B cell (primary cell): ENCODE measurements at regions not wholly inside any gene's neighbourhood (a gene's known extent, or its start where the extent isn't known, plus 50 kb on each side); places are given as distances from the start of the nearest gene placed in this dataset.

Experiments used
- ATAC-seq: fragments of 200-7000 bp; cut with Tn5 transposase; one replicate; pipeline ENCODE4 v1.10.0; 2021; ENCODE audit warnings: low read depth, mild to moderate bottlenecking, moderate number of reproducible peaks, moderate library complexity
- CTCF ChIA-PET: fragments of 350-600 bp; sonication (Branson Sonifier 250); formaldehyde crosslinking; loops from one replicate; lab custom pipeline; 2021; ENCODE audit warnings: antibody characterized with exemption, inconsistent platforms; lab: Charles Lee
- POLR2A ChIA-PET: fragments of 350-600 bp; sonication (Branson Sonifier 250); formaldehyde crosslinking; loops from one replicate; lab custom pipeline; 2021; ENCODE audit warnings: antibody characterized with exemption; lab: Charles Lee
- DNase-seq: peaks from one replicate; pipeline ENCODE4 v3.0.0; 2013
- H2AFZ ChIP-seq: 2 replicates; pipeline ENCODE4 v1.6.1; 2012; ENCODE audit warnings: mild to moderate bottlenecking, low read depth, low read length; ENCODE audit not compliant: insufficient read depth, poor library complexity, severe bottlenecking
- H3K27ac ChIP-seq, 2 donors: 1 replicate in 1 of 2; 2 replicates in 1 of 2; pipeline ENCODE4 v1.5.1; 2012 to 2013; ENCODE audit warnings: low read length in 2 of 2, mild to moderate bottlenecking in 2 of 2, moderate library complexity in 1 of 2
- H3K27me3 ChIP-seq, 4 experiments: fragments of 200-600 bp in 1 of 4; sonication (generic) in 1 of 4; replicated peaks in 1 of 4; 1 replicate in 2 of 4; 2 replicates in 2 of 4; pipeline versions ENCODE4 v1.6.1 to v1.7.0; 2013 to 2016; ENCODE audit warnings: low read length in 3 of 4, mild to moderate bottlenecking in 2 of 4, mixed read lengths in 1 of 4, moderate library complexity in 1 of 4; ENCODE audit not compliant: insufficient read depth in 4 of 4, control insufficient read depth in 3 of 4; ENCODE audit errors: control extremely low read depth in 1 of 4
- H3K36me3 ChIP-seq, 2 experiments: replicated peaks in 1 of 2; 1 replicate in 1 of 2; 2 replicates in 1 of 2; pipeline versions ENCODE4 v1.6.1 to v1.7.1; 2013; ENCODE audit warnings: low read length in 1 of 2; ENCODE audit not compliant: insufficient read depth in 2 of 2, control insufficient read depth in 1 of 2; ENCODE audit errors: control extremely low read depth in 1 of 2, extremely low read depth in 1 of 2
- H3K4me1 ChIP-seq, 2 donors: fragments of 200-600 bp in 1 of 2; sonication (generic) in 1 of 2; 1 replicate in 1 of 2; 2 replicates in 1 of 2; pipeline versions ENCODE4 v1.5.1 to v1.6.1; 2013 to 2017; ENCODE audit warnings: low read length in 2 of 2; ENCODE audit not compliant: control insufficient read depth in 2 of 2, insufficient read depth in 2 of 2
- H3K4me2 ChIP-seq: replicated peaks from 2 replicates; pipeline ENCODE3; 2012; ENCODE audit warnings: mild to moderate bottlenecking, low read depth, low read length; ENCODE audit not compliant: poor library complexity, severe bottlenecking
- H3K4me3 ChIP-seq, 5 experiments: fragments of 200-600 bp in 1 of 5; sonication (generic) in 1 of 5; 1 replicate in 3 of 5; 2 replicates in 2 of 5; pipeline versions ENCODE4 v1.5.1 to v1.7.0; 2011 to 2016; ENCODE audit warnings: low read length in 4 of 5, mild to moderate bottlenecking in 4 of 5, low read depth in 2 of 5, control low read depth in 1 of 5, moderate library complexity in 1 of 5; ENCODE audit not compliant: insufficient read depth in 1 of 5; ENCODE audit errors: control extremely low read depth in 1 of 5, extremely low read depth in 1 of 5
- H3K79me2 ChIP-seq: fragments of 200-600 bp; sonication (generic); one replicate; pipeline ENCODE4 v1.6.0; 2016; ENCODE audit warnings: low read length; ENCODE audit not compliant: control insufficient read depth, insufficient read depth
- H3K9ac ChIP-seq: fragments of 200-600 bp; sonication (generic); 2 replicates; pipeline ENCODE4 v1.6.1; 2017; ENCODE audit warnings: mild to moderate bottlenecking, low read length, moderate library complexity
- H3K9me3 ChIP-seq, 3 donors: one replicate each; pipeline versions ENCODE4 v1.6.1 to v1.7.1; 2013; ENCODE audit warnings: low read length in 2 of 3; ENCODE audit not compliant: control insufficient read depth in 2 of 3, insufficient read depth in 1 of 3; ENCODE audit errors: control extremely low read depth in 1 of 3
- H4K20me1 ChIP-seq: 2 replicates; pipeline ENCODE4 v1.6.0; 2012; ENCODE audit warnings: mild to moderate bottlenecking, low read length; ENCODE audit not compliant: insufficient read depth, control insufficient read depth, poor library complexity, severe bottlenecking
- H3K27ac Mint-ChIP-seq: one replicate; pipeline ENCODE4 v1.8.0; 2021; ENCODE audit warnings: mixed read lengths
- H3K27me3 Mint-ChIP-seq: one replicate; pipeline ENCODE4 v1.8.0; 2021; ENCODE audit warnings: mixed read lengths
- H3K4me1 Mint-ChIP-seq: one replicate; pipeline ENCODE4 v1.8.0; 2021; ENCODE audit warnings: mixed read lengths
- H3K4me3 Mint-ChIP-seq: one replicate; pipeline ENCODE4 v1.8.0; 2021; ENCODE audit warnings: mixed read lengths
- H3K9me3 Mint-ChIP-seq: one replicate; pipeline ENCODE4 v1.8.0; 2022; ENCODE audit warnings: mixed read lengths; ENCODE audit not compliant: insufficient read depth
- CTCF ChIP-seq: fragments of 200-600 bp; IDR thresholded peaks from one replicate; pipeline ENCODE4 v1.8.0; 2022; ENCODE audit warnings: antibody characterized with exemption, mild to moderate bottlenecking
- EZH2 ChIP-seq: IDR thresholded peaks from 2 replicates; pipeline ENCODE4 v1.6.1; 2012; ENCODE audit warnings: borderline replicate concordance, low read depth, mild to moderate bottlenecking, moderate library complexity, low read length; ENCODE audit not compliant: insufficient read depth, poor library complexity, severe bottlenecking
- WGBS: methylation state at CpG from one replicate; pipeline ENCODE4 v1.1.5; 2013; ENCODE audit warnings: missing lambda C conversion rate; ENCODE audit not compliant: insufficient coverage; 5-methylcytosine and 5-hydroxymethylcytosine counted together
- intact Hi-C: fragments of 100-400 bp; cut with micrococcal nuclease; formaldehyde crosslinking; loops from one replicate; pipeline ENCODE4 v1.10.0; 2022

- CTCF ChIA-PET: no interaction called here
- POLR2A ChIA-PET: no interaction called here
- Histone ChIP-seq H3K9ac (no peak overlapping the region), H3K79me2 (no peaks in the 10 kb centered on the region), H3K9me3 (peaks cover 0 to 2% (median 0%) of the 10 kb centered on the region in 3 donors), H3K27ac (no peak overlapping the region), H2AFZ (no peak overlapping the region), H3K4me1 (no peaks in the 10 kb centered on the region), H3K27me3 (peaks cover 0 to 2% (median 0%) of the 10 kb centered on the region in 4 experiments), H3K36me3 (no peaks in the 10 kb centered on the region), H3K4me3 (no peak overlapping the region), H4K20me1 (no peaks in the 10 kb centered on the region), H3K4me2 (no peak overlapping the region)
- Mint-ChIP-seq H3K4me3 (no peak overlapping the region), H3K27ac (no peak overlapping the region), H3K9me3 (peaks cover 8% of the 10 kb centered on the region), H3K4me1 (no peaks in the 10 kb centered on the region), H3K27me3 (peaks cover 11% of the 10 kb centered on the region)
- 42% methylated on average over 2 of the region's 3 CpGs for WGBS
- ATAC-seq: no peak
- intact Hi-C loops: no loop called here
- DNase-seq: no peak
- TF ChIP-seq EZH2 (no peak), CTCF (no peak)
Observed at GRCh38 chr1:220441211-220441610, 86.7 kb upstream of the MARK1 start.

GRCh38 chr1:220438741-220439140, 89.2 kb upstream of the MARK1 start:
- Histone ChIP-seq H3K9me3 (no peaks in the 10 kb centered on the region), H3K36me3 (no peaks in the 10 kb centered on the region), H2AFZ (no peak overlapping the region), H3K4me3 (no peak overlapping the region), H3K27me3 (peaks cover 0 to 2% (median 0%) of the 10 kb centered on the region in 4 experiments), H4K20me1 (no peaks in the 10 kb centered on the region), H3K4me1 (no peaks in the 10 kb centered on the region), H3K4me2 (no peak overlapping the region), H3K79me2 (no peaks in the 10 kb centered on the region), H3K27ac (no peak overlapping the region), H3K9ac (no peak overlapping the region)
- Mint-ChIP-seq H3K27me3 (peaks cover 11% of the 10 kb centered on the region), H3K9me3 (peaks cover 2% of the 10 kb centered on the region), H3K4me3 (no peak overlapping the region), H3K4me1 (no peaks in the 10 kb centered on the region), H3K27ac (no peak overlapping the region)
- intact Hi-C loops: no loop called here
- no peak for DNase-seq
- 95% methylated on average over 2 of the region's 2 CpGs for WGBS
- CTCF ChIA-PET: no interaction called here
- no peak for ATAC-seq
- POLR2A ChIA-PET: no interaction called here
- TF ChIP-seq EZH2: no peak
- TF ChIP-seq CTCF: no peak
